MM.1S (cell line): ENCODE measurements at regions not wholly inside any gene's neighbourhood (a gene's known extent, or its start where the extent isn't known, plus 50 kb on each side); places are given as distances from the start of the nearest gene placed in this dataset.

Experiments
- DNase-seq: peaks from one replicate; pipeline ENCODE4 v3.0.0-alpha.2; 2015
- H2AFZ ChIP-seq: fragments of 300-600 bp; sonication (generic); 2 replicates; pipeline ENCODE4 v1.6.0; 2016; ENCODE audit warnings: antibody characterized with exemption, low read length
- H3F3A ChIP-seq: fragments of 300-600 bp; sonication (generic); 2 replicates; pipeline ENCODE4 v1.6.1; 2016; ENCODE audit warnings: mild to moderate bottlenecking, antibody characterized with exemption, low read length, moderate library complexity, mixed read lengths; ENCODE audit not compliant: insufficient read depth
- H3K27ac ChIP-seq: fragments of 300-600 bp; sonication (generic); 2 replicates; pipeline ENCODE4 v1.5.1; 2016; ENCODE audit warnings: mild to moderate bottlenecking, low read length
- H3K27me3 ChIP-seq: fragments of 300-600 bp; sonication (generic); replicated peaks from 2 replicates; pipeline ENCODE4 v1.6.0; 2016; ENCODE audit warnings: low read length; ENCODE audit not compliant: insufficient read depth
- H3K36me3 ChIP-seq: fragments of 300-600 bp; sonication (generic); replicated peaks from 2 replicates; pipeline ENCODE4 v1.6.1; 2016; ENCODE audit warnings: mild to moderate bottlenecking, low read length, mixed read lengths; ENCODE audit not compliant: insufficient read depth
- H3K4me1 ChIP-seq: fragments of 300-600 bp; sonication (generic); 2 replicates; pipeline ENCODE4 v1.6.1; 2016; ENCODE audit warnings: low read length, mixed read lengths
- H3K4me2 ChIP-seq: fragments of 300-600 bp; sonication (generic); 2 replicates; pipeline ENCODE4 v1.6.0; 2016; ENCODE audit warnings: low read depth, low read length
- H3K4me3 ChIP-seq: fragments of 300-600 bp; sonication (generic); 2 replicates; pipeline ENCODE4 v1.5.1; 2016; ENCODE audit warnings: low read length, mixed read lengths
- H3K79me2 ChIP-seq: fragments of 300-600 bp; sonication (generic); 2 replicates; pipeline ENCODE4 v1.6.1; 2016; ENCODE audit warnings: mixed run types, low read length, mixed read lengths
- H3K9ac ChIP-seq: fragments of 300-600 bp; sonication (generic); 2 replicates; pipeline ENCODE4 v1.6.1; 2016; ENCODE audit warnings: low read length, mixed read lengths
- H3K9me2 ChIP-seq: fragments of 300-600 bp; sonication (generic); replicated peaks from 2 replicates; pipeline ENCODE4 v1.6.1; 2016; ENCODE audit warnings: mild to moderate bottlenecking, low read length, mixed read lengths; ENCODE audit not compliant: insufficient read depth
- H3K9me3 ChIP-seq: fragments of 300-600 bp; sonication (generic); replicated peaks from 2 replicates; pipeline ENCODE4 v1.6.1; 2016; ENCODE audit warnings: mild to moderate bottlenecking, low read length, mixed read lengths; ENCODE audit not compliant: insufficient read depth
- H4K20me1 ChIP-seq: fragments of 300-600 bp; sonication (generic); 2 replicates; pipeline ENCODE4 v1.6.1; 2016; ENCODE audit warnings: mild to moderate bottlenecking, low read length, moderate library complexity, mixed read lengths; ENCODE audit not compliant: insufficient read depth
- EZH2 ChIP-seq: fragments of 300-600 bp; sonication (generic); optimal IDR thresholded peaks from 2 replicates; pipeline ENCODE3; 2017; ENCODE audit warnings: low read depth, mild to moderate bottlenecking, antibody characterized with exemption, low read length, mixed read lengths
- EZH2phosphoT487 ChIP-seq: fragments of 300-600 bp; sonication (generic); IDR thresholded peaks from 2 replicates; pipeline ENCODE4 v1.6.1; 2018; ENCODE audit warnings: antibody characterized with exemption, low read length
- TF ChIP-seq, protein P1 (sequence below): fragments of 300-600 bp; sonication (generic); IDR thresholded peaks from 2 replicates; pipeline ENCODE4 v1.5.1; 2016; ENCODE audit warnings: antibody characterized with exemption, low read length, mixed read lengths

DNA sequence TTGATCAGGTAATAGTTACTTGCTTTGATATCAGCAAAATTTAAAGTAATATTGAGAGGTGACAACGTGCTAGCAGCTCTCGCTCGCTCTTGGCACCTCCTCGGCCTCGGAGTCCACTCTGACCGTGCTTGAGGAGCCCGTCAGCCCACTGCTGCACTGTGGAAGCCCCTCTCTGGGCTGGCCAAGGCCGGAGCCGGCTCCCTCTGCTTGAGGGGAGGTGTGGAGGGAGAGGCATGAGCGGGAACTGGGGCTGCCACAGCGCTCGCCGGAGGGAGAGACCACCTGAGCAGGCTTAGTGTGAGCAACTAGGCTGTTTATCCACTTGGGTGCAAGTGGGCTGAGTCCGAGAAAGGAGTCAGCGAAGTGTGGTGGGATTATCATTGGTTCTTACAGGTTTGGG, 455.7 kb upstream of the PCDH7 start:
- Histone ChIP-seq H3K79me2 (no peaks in the 10 kb centered on the region), H3K9ac (no peak overlapping the region), H3K4me3 (no peak overlapping the region), H3K27ac (no peak overlapping the region), H3K9me2 (no peaks in the 10 kb centered on the region), H4K20me1 (no peaks in the 10 kb centered on the region), H3K36me3 (no peaks in the 10 kb centered on the region), H2AFZ (no peak overlapping the region), H3K4me2 (no peak overlapping the region), H3F3A (no peaks in the 10 kb centered on the region), H3K27me3 (no peaks in the 10 kb centered on the region), H3K4me1 (no peaks in the 10 kb centered on the region), H3K9me3 (no peaks in the 10 kb centered on the region; the same call in 1 of the 2 replicates)
- TF ChIP-seq, protein P1, sequence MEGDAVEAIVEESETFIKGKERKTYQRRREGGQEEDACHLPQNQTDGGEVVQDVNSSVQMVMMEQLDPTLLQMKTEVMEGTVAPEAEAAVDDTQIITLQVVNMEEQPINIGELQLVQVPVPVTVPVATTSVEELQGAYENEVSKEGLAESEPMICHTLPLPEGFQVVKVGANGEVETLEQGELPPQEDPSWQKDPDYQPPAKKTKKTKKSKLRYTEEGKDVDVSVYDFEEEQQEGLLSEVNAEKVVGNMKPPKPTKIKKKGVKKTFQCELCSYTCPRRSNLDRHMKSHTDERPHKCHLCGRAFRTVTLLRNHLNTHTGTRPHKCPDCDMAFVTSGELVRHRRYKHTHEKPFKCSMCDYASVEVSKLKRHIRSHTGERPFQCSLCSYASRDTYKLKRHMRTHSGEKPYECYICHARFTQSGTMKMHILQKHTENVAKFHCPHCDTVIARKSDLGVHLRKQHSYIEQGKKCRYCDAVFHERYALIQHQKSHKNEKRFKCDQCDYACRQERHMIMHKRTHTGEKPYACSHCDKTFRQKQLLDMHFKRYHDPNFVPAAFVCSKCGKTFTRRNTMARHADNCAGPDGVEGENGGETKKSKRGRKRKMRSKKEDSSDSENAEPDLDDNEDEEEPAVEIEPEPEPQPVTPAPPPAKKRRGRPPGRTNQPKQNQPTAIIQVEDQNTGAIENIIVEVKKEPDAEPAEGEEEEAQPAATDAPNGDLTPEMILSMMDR, result no peak
- TF ChIP-seq EZH2 (no peak), EZH2phosphoT487 (no peak)
- no peak for DNase-seq

DNA sequence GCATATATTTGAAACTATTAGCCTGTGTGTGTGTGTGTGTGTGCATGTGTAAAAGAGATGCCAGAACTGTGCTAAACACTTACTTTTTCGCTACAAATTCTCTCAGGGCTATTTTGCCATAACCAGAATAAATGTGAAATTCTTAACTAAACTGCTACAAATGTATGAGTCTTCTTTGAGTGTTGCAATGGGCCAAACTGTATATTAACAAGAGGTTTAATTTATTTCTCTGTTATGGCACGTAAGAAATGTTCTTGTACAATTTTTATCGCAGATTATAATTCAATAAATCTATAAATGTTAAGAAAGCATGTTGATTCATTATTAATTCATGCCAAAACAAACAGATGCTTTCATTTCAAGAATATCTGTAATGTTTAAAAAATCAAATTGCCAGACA, 454.5 kb upstream of the PCDH7 start:
- no peaks in the 10 kb centered on the region for H3K79me2 ChIP-seq
- H3K27ac ChIP-seq, result no peak overlapping the region
- H3K4me2 ChIP-seq, result no peak overlapping the region
- H3K36me3 ChIP-seq, result no peaks in the 10 kb centered on the region
- H2AFZ ChIP-seq, result no peak overlapping the region
- no peaks in the 10 kb centered on the region for H3K9me2 ChIP-seq
- DNase-seq, result no peak
- TF ChIP-seq EZH2phosphoT487 (no peak), EZH2 (no peak)
- TF ChIP-seq, protein P1, result no peak
- no peaks in the 10 kb centered on the region for H3F3A ChIP-seq
- no peaks in the 10 kb centered on the region for H3K4me1 ChIP-seq
- no peaks in the 10 kb centered on the region; the same call in 1 of the 2 replicates for H3K9me3 ChIP-seq
- no peak overlapping the region for H3K4me3 ChIP-seq
- H3K27me3 ChIP-seq, result no peaks in the 10 kb centered on the region
- no peaks in the 10 kb centered on the region for H4K20me1 ChIP-seq
- H3K9ac ChIP-seq, result no peak overlapping the region

DNA sequence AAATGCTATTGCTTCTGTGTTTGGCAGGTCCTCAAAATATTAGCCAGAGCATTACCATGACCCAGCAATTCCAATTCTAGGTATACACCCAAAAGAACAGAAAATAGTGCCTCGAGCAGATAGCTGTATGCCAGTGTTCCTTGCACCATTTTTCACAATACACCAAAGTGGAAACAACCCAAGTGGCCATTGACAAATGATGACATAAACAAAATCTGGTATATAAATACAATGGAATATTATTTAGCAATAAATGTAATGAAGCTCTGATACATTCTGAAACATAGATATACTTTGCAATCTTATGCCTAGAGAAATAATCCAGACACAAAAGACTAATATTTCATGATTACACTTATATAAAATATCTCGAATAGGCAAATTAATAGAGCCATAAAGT, 451.8 kb upstream of the PCDH7 start:
- no peaks in the 10 kb centered on the region for H3K9me3 ChIP-seq
- no peaks in the 10 kb centered on the region for H3K4me1 ChIP-seq
- no peak overlapping the region for H3K4me3 ChIP-seq
- no peak overlapping the region for H3K4me2 ChIP-seq
- H2AFZ ChIP-seq, result no peak overlapping the region
- H3K9ac ChIP-seq, result no peak overlapping the region
- no peaks in the 10 kb centered on the region for H4K20me1 ChIP-seq
- H3K27me3 ChIP-seq, result no peaks in the 10 kb centered on the region
- TF ChIP-seq EZH2, result no peak
- no peak for TF ChIP-seq EZH2phosphoT487
- TF ChIP-seq, protein P1, result no peak
- no peak overlapping the region for H3K27ac ChIP-seq
- no peaks in the 10 kb centered on the region for H3F3A ChIP-seq
- DNase-seq, result no peak
- no peaks in the 10 kb centered on the region for H3K9me2 ChIP-seq
- no peaks in the 10 kb centered on the region for H3K79me2 ChIP-seq
- H3K36me3 ChIP-seq, result no peaks in the 10 kb centered on the region

DNA sequence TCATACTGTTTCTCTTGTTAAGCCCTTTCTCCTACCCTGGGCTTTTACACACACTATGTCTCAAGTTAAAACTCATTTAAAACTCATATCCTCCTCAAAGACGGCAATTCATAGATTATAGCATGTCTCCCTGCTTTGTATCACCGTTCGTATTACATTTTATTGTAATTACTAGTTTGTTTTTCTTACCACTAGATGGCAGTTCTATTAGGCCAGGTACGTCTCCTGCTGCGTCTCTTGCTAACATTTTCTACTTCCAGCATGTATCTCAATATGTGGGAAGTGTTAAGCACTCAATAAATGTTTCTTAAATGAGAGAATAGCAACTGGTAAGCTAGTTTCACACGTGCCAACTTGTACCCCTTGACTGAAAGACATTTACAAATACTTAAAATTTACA, 450.3 kb upstream of the PCDH7 start:
- no peak overlapping the region for H3K27ac ChIP-seq
- H3K9me2 ChIP-seq, result no peaks in the 10 kb centered on the region
- no peaks in the 10 kb centered on the region for H3K4me1 ChIP-seq
- no peaks in the 10 kb centered on the region for H3K79me2 ChIP-seq
- no peak overlapping the region for H3K9ac ChIP-seq
- no peak overlapping the region for H3K4me3 ChIP-seq
- no peak for TF ChIP-seq EZH2phosphoT487
- no peak for TF ChIP-seq EZH2
- TF ChIP-seq, protein P1, result no peak
- no peak overlapping the region for H3K4me2 ChIP-seq
- no peaks in the 10 kb centered on the region for H3F3A ChIP-seq
- DNase-seq, result no peak
- H3K27me3 ChIP-seq, result no peaks in the 10 kb centered on the region
- no peaks in the 10 kb centered on the region for H3K9me3 ChIP-seq
- H3K36me3 ChIP-seq, result no peaks in the 10 kb centered on the region
- H2AFZ ChIP-seq, result no peak overlapping the region
- no peaks in the 10 kb centered on the region for H4K20me1 ChIP-seq
